IMR-90 (cell line): ENCODE measurements at regions not wholly inside any gene's neighbourhood (a gene's known extent, or its start where the extent isn't known, plus 50 kb on each side); places are given as distances from the start of the nearest gene placed in this dataset.

Experiments used
- CTCF ChIP-seq: conservative IDR thresholded peaks from 2 replicates; pipeline ENCODE4 v1.5.1; 2012; ENCODE audit warnings: mild to moderate bottlenecking, low read depth, low read length, improper control_type of control experiment
- RAD21 ChIP-seq: IDR thresholded peaks from 2 replicates; pipeline ENCODE4 v1.6.1; 2012; ENCODE audit warnings: low read length, improper control_type of control experiment
- USF2 ChIP-seq: fragments of 150-350 bp; IDR thresholded peaks from 2 replicates; pipeline ENCODE4 v1.6.1; 2017; ENCODE audit warnings: mild to moderate bottlenecking, antibody characterized with exemption, low read length, low read depth

- TF ChIP-seq RAD21 (no peak), USF2 (no peak), CTCF (no peak)
Observed at GRCh38 chr4:177246641-177247584, 62.8 kb upstream of the NEIL3 start.
